Stimulated activated naive CD8-positive, alpha-beta T cell treated with anti-CD3 and anti-CD28 coated beads, Interleukin-15, Interleukin-2, amounts not matched to agents 100 ng/mL and 50 ng/mL, for 24 hours (primary cell): ENCODE measurements at regions not wholly inside any gene's neighbourhood (a gene's known extent, or its start where the extent isn't known, plus 50 kb on each side); places are given as distances from the start of the nearest gene placed in this dataset.

Experiments used
- H3K27ac Mint-ChIP-seq: one replicate; pipeline ENCODE4 v1.8.0; 2021; ENCODE audit warnings: mild to moderate bottlenecking, mixed read lengths
- H3K27me3 Mint-ChIP-seq: one replicate; pipeline ENCODE4 v1.8.0; 2021; ENCODE audit warnings: mixed read lengths
- H3K36me3 Mint-ChIP-seq: one replicate; pipeline ENCODE4 v1.8.0; 2021; ENCODE audit warnings: low read depth, mixed read lengths
- H3K4me1 Mint-ChIP-seq: one replicate; pipeline ENCODE4 v1.8.0; 2021; ENCODE audit warnings: low read depth, mixed read lengths
- H3K4me3 Mint-ChIP-seq: one replicate; pipeline ENCODE4 v1.8.0; 2021; ENCODE audit warnings: mild to moderate bottlenecking, mixed read lengths
- H3K9me3 Mint-ChIP-seq: one replicate; pipeline ENCODE4 v1.8.0; 2021; ENCODE audit warnings: mixed read lengths

DNA sequence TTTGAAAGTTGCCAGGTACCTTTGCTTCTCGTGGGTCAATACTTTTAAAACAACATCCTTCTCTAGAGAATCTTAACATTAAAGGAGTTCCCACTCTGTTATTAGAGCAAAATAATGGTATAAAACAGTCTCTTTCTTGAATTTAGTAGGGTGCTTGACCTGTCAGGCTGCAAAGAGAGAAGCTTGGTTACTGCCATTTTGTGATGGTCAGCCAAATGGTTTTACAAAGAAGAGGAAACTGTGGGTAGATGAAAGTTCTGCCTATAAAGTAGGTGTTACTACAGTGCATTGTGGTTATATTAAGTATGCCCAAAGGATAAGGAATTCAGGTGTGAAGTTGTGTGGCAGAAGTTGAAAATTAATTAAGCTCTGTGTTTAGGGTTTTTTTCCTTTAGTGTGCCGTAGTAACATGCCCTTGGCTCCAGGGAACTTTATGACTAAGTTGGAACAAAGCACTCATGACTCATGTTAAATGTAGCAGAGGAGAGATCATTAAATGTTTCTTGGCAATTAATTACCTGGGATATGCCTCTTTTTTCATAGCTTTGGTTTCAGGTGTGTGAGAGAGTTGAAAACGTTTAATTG lies 354.0 kb upstream of the KITLG start:
- no peaks in the 10 kb centered on the region for H3K27me3 Mint-ChIP-seq
- no peak overlapping the region for H3K4me3 Mint-ChIP-seq
- H3K36me3 Mint-ChIP-seq = no peaks in the 10 kb centered on the region
- H3K4me1 Mint-ChIP-seq = no peaks in the 10 kb centered on the region
- no peak overlapping the region for H3K27ac Mint-ChIP-seq
- H3K9me3 Mint-ChIP-seq = no peaks in the 10 kb centered on the region

DNA sequence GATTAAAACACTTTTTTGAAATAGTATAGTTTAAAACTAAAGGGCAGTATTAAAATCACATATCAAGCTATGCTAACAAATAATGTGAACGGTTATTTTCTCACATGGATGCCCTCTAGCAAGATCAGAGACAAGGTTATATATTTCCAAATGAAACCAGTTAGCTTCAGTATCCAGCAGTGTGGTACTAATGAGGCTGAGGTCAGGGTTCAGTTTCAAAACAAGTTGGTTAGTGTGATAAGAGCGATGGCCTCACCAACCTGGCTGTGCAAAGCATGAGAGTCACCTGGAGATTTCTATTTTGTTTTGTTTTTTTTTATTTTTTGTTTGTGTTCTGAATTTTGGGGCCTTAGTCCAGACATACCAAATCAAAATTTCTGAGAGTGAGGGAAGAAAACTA lies 352.2 kb upstream of the KITLG start:
- Mint-ChIP-seq H3K27ac (no peak overlapping the region), H3K4me3 (no peak overlapping the region), H3K27me3 (no peaks in the 10 kb centered on the region), H3K4me1 (no peaks in the 10 kb centered on the region), H3K9me3 (no peaks in the 10 kb centered on the region), H3K36me3 (no peaks in the 10 kb centered on the region)

DNA sequence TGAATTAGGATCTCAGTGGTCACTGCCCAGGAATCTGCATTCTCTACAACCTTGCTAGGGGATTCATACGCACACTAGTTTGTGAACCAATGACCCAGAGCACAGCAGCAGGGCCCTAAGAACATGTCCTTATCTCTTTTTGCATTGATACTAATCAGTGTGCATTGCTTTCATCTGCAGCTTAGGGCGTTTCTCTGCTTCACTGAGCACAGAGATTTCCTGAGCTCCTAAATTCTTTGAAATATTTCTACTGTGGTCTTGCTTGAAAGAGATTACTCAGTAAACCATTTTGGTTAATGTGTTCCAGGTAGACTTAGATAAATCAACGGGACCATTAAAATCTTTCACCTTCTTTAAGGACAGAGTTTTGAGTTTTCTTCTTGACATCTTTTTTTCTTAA lies 351.3 kb upstream of the KITLG start:
- Mint-ChIP-seq H3K9me3 (no peaks in the 10 kb centered on the region), H3K4me1 (no peaks in the 10 kb centered on the region), H3K36me3 (no peaks in the 10 kb centered on the region), H3K27me3 (no peaks in the 10 kb centered on the region), H3K27ac (no peak overlapping the region), H3K4me3 (no peak overlapping the region)

DNA sequence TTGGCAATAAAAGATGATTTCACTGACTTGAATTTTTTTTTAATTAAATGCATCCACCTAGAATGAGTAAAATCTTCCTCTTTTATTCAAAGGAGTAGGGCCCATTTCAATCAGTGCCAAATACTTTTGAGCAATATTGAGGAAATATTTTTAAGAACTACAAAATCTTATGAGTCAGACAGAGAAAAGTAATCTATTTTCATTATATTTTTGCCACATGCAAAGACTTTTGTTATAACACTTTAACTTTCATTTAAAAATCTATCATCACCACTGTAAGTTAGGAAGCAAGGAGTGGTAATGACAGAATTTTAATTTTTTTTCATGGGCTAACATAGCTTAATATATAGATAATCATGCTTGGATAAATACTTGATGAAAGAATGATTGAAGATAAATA lies 345.2 kb upstream of the KITLG start:
- Mint-ChIP-seq H3K27ac (no peak overlapping the region), H3K9me3 (no peaks in the 10 kb centered on the region), H3K4me1 (no peaks in the 10 kb centered on the region), H3K4me3 (no peak overlapping the region), H3K27me3 (no peaks in the 10 kb centered on the region), H3K36me3 (no peaks in the 10 kb centered on the region)

DNA sequence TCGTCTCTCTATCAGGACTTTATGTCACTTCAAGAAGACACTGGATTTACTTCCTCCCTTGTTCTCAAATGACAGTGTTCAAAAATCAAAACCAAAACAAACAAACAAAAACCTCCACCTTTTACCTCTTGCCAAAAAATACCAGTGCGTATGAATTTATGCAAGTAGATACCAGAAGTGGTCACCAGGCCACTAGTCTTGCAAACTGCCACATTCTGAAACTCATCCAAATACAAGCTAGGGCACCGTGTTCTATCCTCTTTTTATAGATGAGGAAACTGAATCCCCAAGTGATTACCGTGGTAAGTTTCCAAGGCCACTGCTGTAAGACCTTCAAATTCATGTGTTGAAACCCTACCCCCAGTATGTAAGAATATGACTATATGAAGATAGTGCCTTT lies 343.9 kb upstream of the KITLG start:
- H3K27ac Mint-ChIP-seq = no peak overlapping the region
- no peak overlapping the region for H3K4me3 Mint-ChIP-seq
- H3K9me3 Mint-ChIP-seq = no peaks in the 10 kb centered on the region
- H3K27me3 Mint-ChIP-seq = no peaks in the 10 kb centered on the region
- H3K36me3 Mint-ChIP-seq = no peaks in the 10 kb centered on the region
- H3K4me1 Mint-ChIP-seq = no peaks in the 10 kb centered on the region

DNA sequence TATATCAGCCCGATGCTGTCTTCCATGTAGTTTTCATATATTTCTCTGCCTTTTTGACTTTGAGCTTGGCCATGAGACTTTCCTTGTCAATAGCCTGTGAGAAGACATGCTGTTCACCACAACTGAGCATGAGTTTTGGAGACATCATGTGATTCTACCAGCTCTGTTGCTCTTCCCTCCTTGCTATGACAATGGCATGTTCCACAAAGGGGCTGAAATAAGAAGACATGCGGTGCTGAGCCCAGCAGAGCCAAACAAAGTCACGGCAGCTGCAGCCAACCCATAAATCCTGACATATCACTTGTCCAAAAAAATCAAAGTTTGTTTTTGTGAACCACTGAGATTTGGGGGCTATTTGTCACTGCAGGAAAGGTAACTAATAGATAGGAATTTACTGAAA lies 343.4 kb upstream of the KITLG start:
- H3K27me3 Mint-ChIP-seq = no peaks in the 10 kb centered on the region
- no peak overlapping the region for H3K27ac Mint-ChIP-seq
- H3K9me3 Mint-ChIP-seq = no peaks in the 10 kb centered on the region
- no peaks in the 10 kb centered on the region for H3K36me3 Mint-ChIP-seq
- H3K4me3 Mint-ChIP-seq = no peak overlapping the region
- H3K4me1 Mint-ChIP-seq = no peaks in the 10 kb centered on the region

DNA sequence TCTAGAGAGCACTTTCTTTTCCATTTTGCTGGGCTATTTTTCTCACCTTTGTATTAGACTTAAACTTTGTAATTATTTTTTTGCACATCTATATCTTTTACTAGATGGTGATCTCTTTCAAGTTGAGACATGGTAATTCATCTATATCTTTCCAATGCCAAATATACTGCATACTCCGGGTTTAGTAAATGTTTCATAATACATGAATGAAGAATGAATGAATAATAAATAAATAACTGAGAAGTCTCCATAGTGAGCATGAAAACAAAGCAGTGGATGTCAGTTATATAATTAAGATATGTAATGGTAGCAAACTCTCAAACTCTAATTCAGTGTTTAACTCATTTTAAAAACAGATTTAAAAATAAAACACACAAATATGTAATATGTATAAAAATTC lies 342.5 kb upstream of the KITLG start:
- no peaks in the 10 kb centered on the region for H3K4me1 Mint-ChIP-seq
- no peak overlapping the region for H3K27ac Mint-ChIP-seq
- H3K4me3 Mint-ChIP-seq = no peak overlapping the region
- H3K36me3 Mint-ChIP-seq = no peaks in the 10 kb centered on the region
- no peaks in the 10 kb centered on the region for H3K27me3 Mint-ChIP-seq
- no peaks in the 10 kb centered on the region for H3K9me3 Mint-ChIP-seq

DNA sequence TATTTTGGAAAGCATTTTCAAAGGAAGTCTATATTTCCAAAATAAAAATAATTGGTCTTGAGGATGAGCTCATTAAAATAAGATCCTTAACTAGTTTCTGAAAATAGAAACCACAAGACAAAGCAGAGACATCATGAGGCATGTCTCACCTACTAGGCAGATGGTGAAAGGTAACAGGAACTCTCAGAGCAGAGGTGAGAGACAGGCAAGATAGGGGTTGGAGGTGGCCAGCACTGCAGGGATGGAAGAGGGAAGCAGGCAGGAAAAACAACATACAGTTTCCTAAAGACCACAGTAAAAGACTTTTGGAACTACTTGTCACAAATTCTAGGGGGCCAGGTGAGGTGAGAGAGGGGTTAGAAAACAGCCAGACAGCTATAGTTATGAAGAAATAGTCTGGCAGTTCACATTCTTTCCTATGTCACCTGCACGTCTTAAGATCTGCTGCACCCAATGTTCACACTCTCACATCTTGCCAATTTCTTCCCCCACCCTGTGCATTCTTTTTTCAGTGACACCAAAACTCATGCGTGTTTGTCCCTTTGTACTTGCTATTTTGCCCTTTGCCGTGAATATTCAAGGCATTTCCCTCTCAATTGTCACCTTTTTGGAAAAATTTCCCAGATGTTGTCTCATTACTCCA lies 341.7 kb upstream of the KITLG start:
- Mint-ChIP-seq H3K27me3 (no peaks in the 10 kb centered on the region), H3K4me1 (no peaks in the 10 kb centered on the region), H3K4me3 (no peak overlapping the region), H3K36me3 (no peaks in the 10 kb centered on the region), H3K27ac (no peak overlapping the region), H3K9me3 (no peaks in the 10 kb centered on the region)

DNA sequence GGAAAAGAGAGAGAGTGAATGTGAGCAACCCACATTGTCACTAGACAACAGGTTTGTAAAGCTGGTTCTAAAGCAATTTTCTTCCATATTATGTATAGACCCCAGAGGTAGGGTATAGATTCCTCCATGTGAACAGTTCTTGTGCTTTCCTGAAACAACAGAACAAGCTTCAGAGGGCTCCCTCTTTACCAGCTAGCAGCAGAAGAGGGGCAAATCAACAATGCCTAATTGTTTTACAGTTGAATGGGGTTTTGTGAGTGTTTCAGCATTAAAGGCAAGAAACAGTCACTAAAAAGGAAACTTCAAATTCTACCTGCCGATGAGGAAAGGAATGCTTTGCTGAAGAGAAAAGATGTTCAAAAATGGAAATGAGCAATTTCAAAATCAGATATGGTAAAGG lies 341.2 kb upstream of the KITLG start:
- no peaks in the 10 kb centered on the region for H3K4me1 Mint-ChIP-seq
- no peaks in the 10 kb centered on the region for H3K36me3 Mint-ChIP-seq
- H3K4me3 Mint-ChIP-seq = no peak overlapping the region
- no peaks in the 10 kb centered on the region for H3K27me3 Mint-ChIP-seq
- no peak overlapping the region for H3K27ac Mint-ChIP-seq
- H3K9me3 Mint-ChIP-seq = no peaks in the 10 kb centered on the region

DNA sequence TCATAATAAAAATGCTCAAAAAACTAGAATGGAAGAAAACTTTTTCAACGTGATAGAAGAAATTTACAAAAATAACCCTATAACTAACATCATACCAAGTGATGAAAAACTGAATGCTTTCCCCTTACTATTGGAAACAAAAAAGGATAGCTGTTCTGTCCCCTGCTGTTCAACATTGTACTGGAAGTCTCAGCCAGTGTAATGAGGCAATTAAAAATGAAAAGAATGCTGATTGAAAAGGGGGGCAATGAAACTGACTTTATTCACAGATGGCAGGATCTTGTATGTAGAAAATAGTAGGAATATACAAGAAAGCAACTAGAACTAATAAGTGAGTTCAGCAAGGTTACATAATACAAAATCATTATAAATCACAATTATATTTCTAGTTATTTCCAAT lies 337.9 kb upstream of the KITLG start:
- peaks cover 13% of the 10 kb centered on the region for H3K9me3 Mint-ChIP-seq
- no peak overlapping the region for H3K27ac Mint-ChIP-seq
- no peak overlapping the region for H3K4me3 Mint-ChIP-seq
- H3K27me3 Mint-ChIP-seq = peaks cover 4% of the 10 kb centered on the region
- H3K4me1 Mint-ChIP-seq = no peaks in the 10 kb centered on the region
- no peaks in the 10 kb centered on the region for H3K36me3 Mint-ChIP-seq

DNA sequence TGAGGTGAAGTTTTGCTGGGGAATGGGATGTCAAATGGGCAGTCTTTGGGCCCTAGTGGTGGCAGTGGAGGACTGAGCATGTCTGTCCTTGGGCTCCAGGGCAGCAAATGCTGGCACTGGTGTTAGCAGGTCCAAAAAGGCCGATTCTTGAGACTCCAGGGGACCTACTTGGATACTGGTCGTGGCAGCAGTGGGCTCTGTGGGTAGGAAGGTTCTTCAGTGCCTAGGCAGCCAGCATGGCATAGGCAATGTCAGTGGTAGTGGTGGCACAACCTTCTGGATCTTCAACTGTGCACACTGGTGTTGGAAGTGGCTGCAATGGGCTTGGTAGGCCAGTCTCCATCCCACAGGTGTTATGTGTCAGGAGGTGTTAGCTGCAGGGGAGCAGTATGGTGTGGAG lies 334.7 kb upstream of the KITLG start:
- H3K4me1 Mint-ChIP-seq = no peaks in the 10 kb centered on the region
- H3K36me3 Mint-ChIP-seq = no peaks in the 10 kb centered on the region
- H3K4me3 Mint-ChIP-seq = no peak overlapping the region
- H3K27me3 Mint-ChIP-seq = peaks cover 4% of the 10 kb centered on the region
- H3K9me3 Mint-ChIP-seq = peaks cover 14% of the 10 kb centered on the region
- no peak overlapping the region for H3K27ac Mint-ChIP-seq

DNA sequence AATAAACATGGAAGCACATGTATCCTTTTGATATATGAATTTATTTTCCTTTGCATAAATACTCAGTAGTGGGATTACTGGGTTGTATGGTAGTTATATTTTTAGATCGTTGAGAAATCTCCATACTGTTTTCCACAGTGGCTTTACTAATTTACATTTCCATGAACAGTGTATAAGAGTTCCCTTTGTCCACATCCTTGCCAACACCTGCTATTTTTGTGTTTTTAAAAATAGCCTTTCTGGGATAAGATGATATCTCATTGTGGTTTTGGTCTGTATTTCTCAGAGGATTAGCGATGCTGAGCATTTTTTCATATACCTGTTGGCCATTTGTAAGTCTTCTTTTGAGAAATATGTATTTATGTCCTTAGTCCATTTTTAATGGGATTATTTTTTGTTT lies 329.2 kb upstream of the KITLG start:
- Mint-ChIP-seq H3K4me1 (no peaks in the 10 kb centered on the region), H3K27ac (no peak overlapping the region), H3K9me3 (peaks cover 11% of the 10 kb centered on the region), H3K27me3 (no peaks in the 10 kb centered on the region), H3K4me3 (no peak overlapping the region), H3K36me3 (no peaks in the 10 kb centered on the region)

DNA sequence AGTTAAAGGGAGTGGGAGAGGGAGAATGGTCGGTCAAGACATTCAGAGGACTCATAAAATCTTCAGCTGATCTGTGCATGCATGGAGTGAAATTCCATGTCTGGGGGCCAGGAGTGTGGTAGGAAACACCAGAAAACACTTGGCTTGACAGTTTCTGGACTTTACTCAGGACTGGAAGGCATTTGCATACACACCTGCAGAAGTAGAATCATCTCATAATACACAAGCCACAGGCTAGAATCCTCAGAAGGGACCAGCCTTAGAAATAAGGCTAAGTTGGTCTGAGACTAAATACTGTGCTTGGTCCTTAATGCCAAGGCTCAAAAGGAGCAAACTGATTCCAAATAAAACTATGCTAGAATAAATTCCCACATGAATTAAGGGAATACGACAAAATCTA lies 328.1 kb upstream of the KITLG start:
- Mint-ChIP-seq H3K27ac (no peak overlapping the region), H3K9me3 (peaks cover 4% of the 10 kb centered on the region), H3K4me3 (no peak overlapping the region), H3K27me3 (no peaks in the 10 kb centered on the region), H3K36me3 (no peaks in the 10 kb centered on the region), H3K4me1 (no peaks in the 10 kb centered on the region)

DNA sequence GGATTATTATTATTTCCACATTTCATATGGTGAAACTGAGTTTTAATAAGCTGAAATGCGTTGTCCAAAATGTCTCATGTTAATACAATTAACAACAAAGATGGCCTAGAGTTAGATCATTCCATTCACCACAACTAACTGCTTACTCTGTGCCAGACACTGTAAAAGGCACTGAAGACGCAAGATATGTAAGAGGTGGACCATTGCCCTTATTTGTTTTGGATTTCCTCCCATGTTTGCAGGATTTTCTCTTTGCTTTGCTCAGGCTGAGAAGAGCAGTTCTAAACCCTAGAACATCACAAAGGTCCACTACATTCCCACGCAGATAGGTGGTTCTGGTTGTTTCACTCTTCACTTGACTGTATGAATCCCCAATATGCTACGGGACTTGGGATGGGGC lies 324.4 kb upstream of the KITLG start:
- Mint-ChIP-seq H3K4me1 (no peaks in the 10 kb centered on the region), H3K27me3 (no peaks in the 10 kb centered on the region)

DNA sequence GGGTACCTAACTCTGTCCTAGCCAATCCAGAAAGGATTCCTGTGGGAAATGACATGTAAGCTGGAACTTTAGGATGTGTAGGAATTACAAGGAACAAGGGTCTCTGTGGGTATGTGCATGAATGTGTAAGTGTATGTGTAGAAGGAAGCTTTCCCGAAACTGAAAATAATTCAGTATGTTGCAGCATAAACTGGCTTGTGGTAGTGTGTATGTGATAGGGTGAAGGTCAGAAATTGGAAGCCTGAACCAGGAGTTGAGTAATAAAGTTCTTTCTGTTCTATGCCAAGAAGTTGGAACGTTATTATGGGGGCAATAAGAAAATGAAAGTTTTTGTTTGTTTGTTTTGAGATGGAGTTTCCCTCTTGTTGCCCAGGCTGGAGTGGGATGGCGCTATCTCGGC lies 323.1 kb upstream of the KITLG start:
- H3K4me1 Mint-ChIP-seq = no peaks in the 10 kb centered on the region
- H3K36me3 Mint-ChIP-seq = no peaks in the 10 kb centered on the region
- H3K4me3 Mint-ChIP-seq = no peak overlapping the region
- peaks cover 5% of the 10 kb centered on the region for H3K9me3 Mint-ChIP-seq
- H3K27ac Mint-ChIP-seq = no peak overlapping the region
- no peaks in the 10 kb centered on the region for H3K27me3 Mint-ChIP-seq

More for the DNA sequence above, 324.4 kb upstream of the KITLG start:
- H3K27ac Mint-ChIP-seq = no peak overlapping the region
- H3K9me3 Mint-ChIP-seq = peaks cover 5% of the 10 kb centered on the region
- H3K4me3 Mint-ChIP-seq = no peak overlapping the region
- H3K36me3 Mint-ChIP-seq = no peaks in the 10 kb centered on the region

DNA sequence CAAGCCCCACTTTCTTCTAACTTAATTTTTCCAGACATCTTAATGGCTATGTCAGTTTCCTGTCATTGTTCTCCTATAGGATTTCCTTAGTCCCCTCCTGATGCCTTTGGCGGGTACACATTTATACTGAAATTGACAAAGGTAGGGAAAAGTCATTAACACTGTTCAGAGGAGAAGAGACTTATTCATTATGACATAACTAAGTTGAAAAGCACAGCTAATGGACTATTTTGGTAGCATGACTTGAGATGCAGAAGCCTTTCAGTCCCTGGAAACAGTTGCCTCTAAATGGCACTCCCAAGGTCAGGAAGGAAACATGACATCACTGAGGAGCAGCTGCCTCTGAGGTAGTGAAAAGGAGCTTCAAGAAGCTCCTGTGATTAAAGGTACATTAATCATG lies 317.5 kb upstream of the KITLG start:
- Mint-ChIP-seq H3K4me1 (no peaks in the 10 kb centered on the region), H3K4me3 (no peak overlapping the region), H3K9me3 (no peaks in the 10 kb centered on the region), H3K36me3 (no peaks in the 10 kb centered on the region), H3K27ac (no peak overlapping the region), H3K27me3 (no peaks in the 10 kb centered on the region)
